ENCODE measurements at regions not wholly inside any gene's neighbourhood (a gene's known extent, or its start where the extent isn't known, plus 50 kb on each side); places are given as distances from the start of the nearest gene placed in this dataset.

GRCh38 chr6:55643861-55644260 is 64.9 kb upstream of the HMGCLL1 start:
- Histone ChIP-seq H3K27ac (ENCODE audit: extremely low read length, insufficient read depth, low read length) (no peak overlapping the region), H3K9ac (ENCODE audit: insufficient read depth, low read depth, low read length) (no peak overlapping the region), H3K79me2 (ENCODE audit: insufficient read depth, low read length) (no peaks in the 10 kb centered on the region), H3K4me1 (ENCODE audit: insufficient read depth, low read length) (no peaks in the 10 kb centered on the region), H4K20me1 (ENCODE audit: insufficient read depth, low read length) (no peaks in the 10 kb centered on the region), H2AFZ (ENCODE audit: low read length) (no peak overlapping the region), H3K9me3 (ENCODE audit: low read length) (no peaks in the 10 kb centered on the region), H3K4me3 (replicated peaks in 1 of 3; ENCODE audit: insufficient read depth in 1 of 3, low read depth in 2 of 3, low read length in 3 of 3) (no peak overlapping the region), H3K4me2 (ENCODE audit: low read depth, low read length) (no peak overlapping the region), H3K36me3 (replicated peaks in 1 of 2; ENCODE audit: control insufficient read depth in 1 of 2, insufficient read depth in 2 of 2, low read length in 2 of 2) (no peaks in the 10 kb centered on the region), H3K27me3 (ENCODE audit: control insufficient read depth in 1 of 2, insufficient read depth in 2 of 2, low read length in 2 of 2) (no peaks in the 10 kb centered on the region)
- no peak for ATAC-seq
- intact Hi-C loops (cut with micrococcal nuclease; ENCODE audit: unreplicated experiment) = loop anchor here (1.0 kb wide), 1 partner anchor 20 kb away; no protein-coding TSS in a partner anchor
- TF ChIP-seq ZBTB2 (CRISPR knock-in tag; IDR thresholded peaks at IDR 0.05; ENCODE audit: low read depth) (no peak), SMARCE1 (IDR thresholded peaks at IDR 0.05; ENCODE audit: borderline replicate concordance) (no peak), FUBP1 (CRISPR knock-in tag; IDR thresholded peaks at IDR 0.05; ENCODE audit: borderline replicate concordance) (no peak), PLSCR1 (CRISPR knock-in tag; IDR thresholded peaks at IDR 0.05; ENCODE audit: borderline replicate concordance) (no peak), YEATS2 (CRISPR knock-in tag; IDR thresholded peaks at IDR 0.05; ENCODE audit: borderline replicate concordance) (no peak)
- POLR2A ChIA-PET = no interaction called here
- FAIRE-seq = no peak
- CTCF ChIA-PET (ENCODE audit: low intra/inter-chr PET ratio, low total read pairs) = no interaction called here
- in situ Hi-C loops (cut with HindIII; ENCODE audit: extremely low pct_ligation_motif_present, low pct_unique_long_range_greater_than_20kb) = no loop called here
- BruUV-seq (replicated peaks) = no TSS peak
- no peak for DNase-seq (ENCODE audit: low spot score)
